HG02571 (cell line): ENCODE measurements at regions not wholly inside any gene's neighbourhood (a gene's known extent, or its start where the extent isn't known, plus 50 kb on each side); places are given as distances from the start of the nearest gene placed in this dataset.

Experiments
- ATAC-seq: cut with Tn5 transposase; IDR thresholded peaks from one replicate; pipeline ENCODE4 v1.9.1; 2021; ENCODE audit warnings: mild to moderate bottlenecking, moderate library complexity; ENCODE audit not compliant: unreplicated experiment

DNA sequence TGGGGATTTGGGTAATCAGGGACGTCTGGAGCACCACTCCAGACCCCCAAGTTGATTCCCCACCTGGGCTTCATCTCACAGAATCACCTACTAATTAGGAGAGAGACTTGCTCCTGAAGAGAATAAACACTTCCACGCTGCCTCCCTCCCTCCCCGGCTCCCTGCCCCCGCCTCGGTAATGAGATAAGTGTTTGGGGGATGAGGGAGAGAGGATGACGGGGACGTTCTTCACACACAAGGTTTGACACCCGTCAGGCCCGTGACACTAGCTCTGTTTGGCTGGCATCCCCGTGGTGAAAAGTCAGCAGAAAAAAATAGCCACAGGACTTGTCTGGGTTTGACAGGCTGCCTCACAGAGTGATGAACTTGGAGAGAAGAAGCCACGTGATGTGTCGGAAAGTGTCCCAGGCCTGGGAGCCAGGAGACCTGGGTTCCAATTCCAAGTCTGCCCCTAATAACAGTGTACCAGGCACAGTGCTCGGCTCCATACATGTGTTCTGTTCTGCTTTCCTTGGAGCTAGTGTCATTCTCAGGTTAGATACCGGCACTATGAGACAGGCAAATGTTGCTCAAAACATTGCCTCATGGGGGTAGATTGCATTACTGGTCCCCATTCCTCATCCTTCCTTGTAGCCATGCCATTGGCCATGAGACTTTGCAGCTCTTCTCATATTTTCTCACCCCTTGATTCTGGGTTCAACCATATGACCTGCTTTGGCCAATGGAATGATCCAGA, 578.0 kb downstream of the BCOR start:
- ATAC-seq: no peak

DNA sequence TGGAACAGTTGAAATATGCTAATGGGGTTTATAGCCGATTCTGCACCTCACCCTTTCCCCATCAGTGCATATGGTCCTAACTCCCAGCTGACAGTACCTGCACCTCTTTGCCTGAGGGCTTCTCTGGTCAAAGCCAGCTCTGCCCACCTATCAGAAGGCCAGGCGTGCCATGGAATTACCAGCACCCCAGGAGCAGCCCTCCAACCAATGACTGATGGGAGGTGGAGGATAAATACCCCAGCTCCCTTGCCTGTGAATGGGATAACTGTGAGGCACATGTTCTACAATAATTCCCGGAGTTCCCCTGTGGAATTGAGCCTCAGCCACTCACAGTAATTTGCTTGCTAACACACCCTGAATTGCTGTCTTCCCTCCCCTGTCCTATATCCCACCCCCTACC, 572.0 kb downstream of the BCOR start:
- ATAC-seq: no peak

DNA sequence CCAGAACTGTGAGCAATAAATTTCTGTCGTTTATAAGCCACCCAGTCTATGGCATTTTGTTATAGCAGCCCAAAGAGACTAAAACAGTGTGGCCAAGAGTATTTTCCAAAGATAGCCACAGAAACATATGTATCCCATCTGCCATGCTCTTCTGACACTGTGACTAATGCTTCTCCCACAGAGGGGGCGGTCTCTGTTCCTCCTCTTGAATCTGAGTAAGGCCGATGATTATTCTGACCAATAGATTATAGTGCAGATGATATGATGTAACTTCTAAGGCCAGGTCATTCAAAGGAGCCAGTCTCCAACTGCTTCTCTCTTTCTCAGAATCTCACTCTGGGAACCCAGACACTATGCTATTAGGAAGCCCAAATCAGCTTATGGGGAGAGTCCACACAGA, 570.7 kb downstream of the BCOR start:
- ATAC-seq: no peak

DNA sequence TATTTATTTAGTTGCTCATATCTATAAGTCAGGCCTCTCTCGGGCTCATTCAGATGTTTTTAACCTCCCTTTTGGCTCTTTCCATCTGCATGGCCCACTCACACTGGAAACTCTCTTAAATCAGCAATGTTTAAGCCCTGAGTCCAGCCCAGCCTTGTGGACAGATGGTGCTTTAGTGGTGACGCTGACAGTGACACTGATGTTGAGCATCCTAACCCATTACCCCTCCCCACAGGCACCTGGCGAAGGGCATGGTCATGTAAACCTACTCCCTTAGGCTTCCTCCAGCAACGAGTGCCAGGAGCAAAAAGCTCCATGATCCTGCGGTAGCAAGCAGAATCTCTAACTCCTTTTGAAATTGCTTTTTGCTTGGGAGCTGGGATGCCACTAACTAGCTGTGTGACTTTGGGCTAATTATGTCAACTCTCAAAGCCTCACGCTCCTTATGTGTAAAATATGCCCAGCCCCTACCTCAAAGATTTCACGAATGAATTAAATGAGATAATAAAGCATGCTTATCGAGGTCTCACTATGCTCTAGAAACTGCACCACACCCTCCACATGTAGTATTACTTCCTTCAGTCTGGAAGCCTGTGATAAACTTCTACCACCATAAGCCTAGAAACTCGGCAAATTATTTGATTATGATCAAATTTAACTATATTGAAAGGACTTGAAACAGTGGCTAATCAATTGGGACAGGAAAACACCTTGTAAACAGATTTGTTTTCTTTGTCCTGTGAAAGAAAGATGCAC, 569.4 kb downstream of the BCOR start:
- ATAC-seq: no peak

DNA sequence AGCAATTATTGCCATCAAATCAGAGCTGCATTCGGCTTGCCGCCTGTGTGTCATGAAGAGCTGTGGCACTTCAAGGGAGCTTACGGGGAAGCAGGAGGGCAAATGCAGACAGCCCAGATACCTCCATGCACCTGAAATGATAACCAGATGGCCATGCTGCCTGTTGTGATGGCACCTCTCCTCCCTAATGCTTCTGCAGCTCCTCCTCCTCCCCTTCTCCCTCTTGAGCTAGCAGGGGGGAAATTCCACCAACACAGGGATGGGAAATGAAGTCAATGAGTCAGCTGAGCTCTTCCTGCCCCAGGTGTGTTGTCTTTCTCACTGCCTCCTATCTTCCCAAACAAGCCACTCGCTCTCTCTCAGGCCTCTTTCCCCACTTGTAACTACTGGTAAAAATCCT, 565.0 kb downstream of the BCOR start:
- ATAC-seq: no peak

DNA sequence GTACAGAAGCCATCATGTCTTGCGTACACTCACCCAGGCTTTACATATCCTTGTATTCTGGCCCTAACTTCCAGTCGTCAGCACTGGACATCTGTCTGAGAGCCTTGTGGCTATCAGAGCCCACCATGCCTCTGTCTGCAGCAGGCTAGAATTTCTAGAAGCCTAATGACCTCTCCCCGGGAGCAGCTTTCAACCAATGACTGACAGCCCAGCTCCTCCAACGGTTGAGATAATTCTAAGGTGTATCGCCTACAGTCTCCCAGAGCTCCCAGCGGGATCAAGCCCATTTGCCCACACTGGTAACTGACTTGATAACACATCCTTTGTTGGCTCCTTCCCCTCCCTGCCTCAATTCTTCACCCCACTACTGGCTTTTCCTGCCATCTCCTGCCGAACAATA, 562.8 kb downstream of the BCOR start:
- no peak for ATAC-seq

DNA sequence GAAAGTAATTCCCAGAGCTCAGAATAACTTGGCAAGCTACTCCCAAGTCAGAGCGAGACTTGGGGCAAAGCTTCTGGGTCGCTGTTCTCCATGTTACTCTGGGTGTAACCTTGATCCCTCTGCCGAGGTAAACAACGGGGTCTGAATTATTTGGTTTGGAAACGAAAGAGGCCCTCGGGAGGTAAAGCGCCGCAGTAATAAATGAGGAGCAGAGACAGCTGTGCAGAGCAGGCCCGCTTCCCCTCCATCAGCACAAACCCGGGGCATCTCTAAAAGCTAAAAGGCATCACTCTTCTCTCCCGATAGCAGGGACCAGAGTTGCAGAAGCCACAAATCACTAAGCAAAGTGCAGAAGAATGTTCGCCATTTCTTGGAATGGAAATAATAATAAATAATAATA, 561.5 kb downstream of the BCOR start:
- no peak for ATAC-seq

DNA sequence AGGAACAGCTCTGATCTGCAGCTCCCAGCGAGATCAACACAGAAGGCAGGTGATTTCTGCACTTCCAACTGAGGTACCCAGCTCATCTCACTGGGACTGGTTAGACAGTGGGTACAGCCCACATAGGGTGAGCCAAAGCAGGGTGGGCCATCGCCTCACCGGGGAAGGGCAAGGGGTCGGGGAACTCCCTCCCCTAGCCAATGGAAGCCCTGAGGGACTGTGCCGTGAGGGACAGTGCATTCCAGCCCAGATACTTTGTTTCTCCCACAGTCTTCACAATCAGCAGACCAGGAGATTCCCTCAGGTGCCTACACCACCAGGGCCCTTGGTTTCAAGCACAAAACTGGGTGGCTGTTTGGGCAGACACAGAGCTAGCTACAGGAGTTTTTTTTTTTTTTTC, 555.9 kb downstream of the BCOR start:
- ATAC-seq: no peak

DNA sequence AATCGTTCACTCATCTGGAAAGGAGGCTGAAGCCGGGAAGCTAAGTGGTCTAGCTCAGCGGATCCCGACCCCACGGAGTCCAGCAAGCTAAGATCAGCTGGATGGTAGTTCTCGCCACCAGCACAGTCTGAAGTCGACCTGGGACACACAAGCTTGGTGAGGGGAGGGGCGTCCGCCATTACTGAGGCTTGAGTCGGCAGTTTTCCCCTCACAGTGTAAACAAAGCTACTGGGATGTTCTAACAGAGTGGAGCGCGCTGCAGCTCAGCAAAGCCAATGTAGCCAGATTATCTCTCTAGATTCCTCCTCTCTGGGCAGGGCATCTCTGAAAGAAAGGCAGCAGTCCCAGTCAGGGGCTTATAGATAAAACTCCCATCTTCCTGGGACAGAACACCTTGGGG, 555.4 kb downstream of the BCOR start:
- ATAC-seq: no peak

DNA sequence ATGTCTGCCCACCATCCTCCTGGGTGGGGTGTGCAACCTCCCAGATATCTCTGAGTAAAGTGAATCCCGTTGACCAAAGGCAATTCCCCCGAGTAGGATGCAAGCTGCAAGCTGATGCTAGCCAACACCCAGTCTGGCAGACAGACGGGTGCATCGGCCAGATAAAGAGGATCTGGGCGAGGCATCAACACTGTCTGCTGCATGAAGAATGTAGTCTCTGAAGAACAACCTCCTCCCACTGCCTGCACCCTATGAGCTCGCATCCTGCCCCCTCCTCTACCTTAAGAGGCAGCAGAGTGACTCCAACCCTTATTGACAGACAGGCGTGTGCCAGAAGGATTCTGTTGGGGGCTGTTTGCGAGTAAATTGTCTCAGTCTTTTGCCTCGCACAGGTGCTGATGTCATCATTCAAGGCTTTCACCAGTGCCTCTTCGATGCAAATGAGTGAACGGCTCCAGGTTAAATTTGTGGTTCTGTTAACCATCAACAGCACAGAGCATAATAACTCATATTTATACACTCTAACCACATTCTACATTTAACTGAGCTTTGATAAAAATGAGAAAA, 546.9 kb downstream of the BCOR start:
- no peak for ATAC-seq

DNA sequence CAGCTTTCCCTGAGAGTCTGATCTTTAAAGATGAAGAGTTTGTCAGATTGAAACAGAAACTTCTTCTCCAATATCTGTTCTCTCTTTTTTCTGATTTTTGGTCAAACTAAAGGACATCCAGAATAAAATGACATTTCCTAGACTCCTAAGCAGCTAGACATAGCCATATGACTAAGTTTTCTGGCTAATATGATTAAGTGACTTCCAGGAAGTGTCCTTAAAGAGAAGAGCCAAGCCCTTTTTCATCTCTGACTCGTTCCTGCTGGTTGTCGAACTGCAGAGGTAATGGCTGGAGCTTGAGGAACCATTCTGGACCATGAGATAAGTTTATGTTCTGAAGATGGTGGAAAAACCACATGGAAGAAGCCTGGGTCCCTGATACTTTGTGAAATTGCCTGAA, 546.0 kb downstream of the BCOR start:
- no peak for ATAC-seq

DNA sequence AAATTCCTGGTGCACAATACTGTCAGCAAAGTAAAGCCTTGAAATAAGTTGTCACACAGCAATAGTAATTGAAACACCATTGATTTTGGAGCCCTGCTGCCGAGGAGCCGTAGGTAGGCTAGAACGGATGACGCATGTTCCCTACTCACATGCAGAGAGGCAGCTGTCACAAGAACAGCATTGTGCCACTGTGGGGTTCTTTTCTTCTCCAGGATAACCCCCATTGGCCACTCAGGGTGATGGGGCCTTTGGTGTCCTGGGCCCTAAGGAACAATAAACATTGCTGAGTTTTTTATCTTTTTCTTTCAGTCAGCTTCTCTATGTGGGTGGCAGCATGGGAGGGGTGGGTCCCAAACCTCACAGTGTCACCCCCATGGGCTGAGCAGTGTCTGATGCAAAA, 542.3 kb downstream of the BCOR start:
- ATAC-seq: no peak

DNA sequence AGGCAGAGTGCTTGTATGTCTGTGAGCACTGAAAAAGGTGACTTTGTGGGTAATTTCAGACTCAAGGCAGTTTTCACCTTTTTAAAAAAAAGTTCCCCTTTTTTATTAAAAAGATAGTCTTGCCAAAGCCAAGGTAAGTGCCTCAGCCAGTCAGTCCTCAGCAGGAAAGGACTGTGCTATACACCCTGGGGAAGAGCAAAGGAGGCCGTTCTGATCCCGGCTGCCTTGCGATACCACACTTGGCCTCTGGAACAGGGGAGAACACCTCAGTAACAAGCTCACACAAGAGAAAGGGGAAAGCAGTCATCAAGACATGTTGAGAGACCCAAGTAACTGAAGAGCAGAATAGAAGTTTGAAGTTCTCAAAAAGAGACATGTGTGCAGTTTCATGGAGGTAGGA, 541.7 kb downstream of the BCOR start:
- ATAC-seq: no peak

DNA sequence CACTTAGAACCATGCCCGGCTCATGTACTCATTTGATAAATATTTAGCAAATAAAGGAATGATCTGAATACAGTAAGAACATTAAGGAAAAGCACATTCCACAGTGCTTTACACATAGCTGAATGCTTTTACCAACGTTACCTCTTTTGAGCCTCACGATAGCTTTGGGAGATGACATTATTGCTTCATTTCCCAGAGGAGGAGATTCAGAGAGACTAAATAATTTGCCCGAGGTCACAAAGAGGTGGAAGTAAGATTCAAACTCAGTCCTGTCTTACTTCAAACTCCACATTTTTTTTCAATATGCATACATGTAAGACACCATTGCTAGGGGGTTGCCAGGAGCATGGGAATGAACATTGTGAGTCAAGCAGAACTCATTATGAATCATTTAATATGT, 538.5 kb downstream of the BCOR start:
- ATAC-seq: no peak

DNA sequence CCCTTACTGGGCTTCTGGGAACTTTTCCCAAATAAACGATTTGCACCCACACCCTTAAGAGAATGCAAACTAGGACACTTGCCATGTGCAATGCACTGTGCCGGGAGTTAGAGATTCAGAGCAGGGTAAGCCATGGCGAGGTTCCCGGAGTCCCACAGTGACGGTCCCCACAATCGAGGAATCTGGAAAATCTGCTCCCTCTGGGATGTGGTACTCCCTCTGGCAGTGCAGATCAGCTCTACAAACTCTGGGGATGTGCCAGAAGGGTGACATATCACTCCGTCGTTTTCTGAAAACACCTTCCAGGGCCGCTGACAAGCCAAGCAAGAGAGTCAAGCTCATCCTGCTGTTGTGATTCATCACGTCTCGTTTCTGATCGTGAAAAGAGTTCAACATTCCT, 537.5 kb downstream of the BCOR start:
- ATAC-seq: no peak

DNA sequence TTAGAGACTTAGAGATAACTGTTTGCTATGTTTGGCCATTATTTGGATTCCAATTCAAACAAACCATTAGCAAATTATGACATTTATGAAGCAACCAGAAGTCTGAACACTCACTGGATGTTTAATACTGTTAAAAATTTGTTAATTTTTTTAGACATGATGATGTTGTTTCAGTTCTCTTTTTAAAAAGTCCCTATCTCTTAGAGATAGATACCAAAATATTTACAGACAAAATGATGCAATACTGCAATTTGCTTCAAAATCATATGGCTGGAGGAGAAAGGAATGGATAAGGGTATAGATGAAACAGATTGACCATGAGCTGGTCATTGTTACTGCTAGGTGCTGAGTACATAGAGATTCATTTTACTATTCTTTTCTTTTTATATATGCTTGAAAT, 534.6 kb downstream of the BCOR start:
- ATAC-seq: no peak

DNA sequence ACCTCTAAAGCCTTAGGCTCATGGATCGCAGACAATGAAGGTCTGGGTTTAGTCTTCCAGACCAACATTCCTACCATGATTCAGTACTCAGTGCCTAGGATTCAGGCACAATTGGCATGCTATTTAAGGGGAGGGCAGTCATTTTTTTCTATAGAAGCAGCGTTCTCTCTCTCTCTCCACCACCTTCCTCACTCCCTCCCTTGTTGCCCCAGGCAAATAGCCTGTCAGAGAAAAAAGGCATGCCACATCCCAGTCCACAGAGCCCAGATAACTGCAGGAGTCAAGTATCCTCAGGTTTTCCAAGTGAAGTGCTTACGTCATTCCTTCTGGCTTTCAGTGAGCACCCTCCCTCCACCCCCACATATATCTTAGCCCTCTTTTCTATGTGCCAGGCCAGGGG, 533.0 kb downstream of the BCOR start:
- no peak for ATAC-seq

DNA sequence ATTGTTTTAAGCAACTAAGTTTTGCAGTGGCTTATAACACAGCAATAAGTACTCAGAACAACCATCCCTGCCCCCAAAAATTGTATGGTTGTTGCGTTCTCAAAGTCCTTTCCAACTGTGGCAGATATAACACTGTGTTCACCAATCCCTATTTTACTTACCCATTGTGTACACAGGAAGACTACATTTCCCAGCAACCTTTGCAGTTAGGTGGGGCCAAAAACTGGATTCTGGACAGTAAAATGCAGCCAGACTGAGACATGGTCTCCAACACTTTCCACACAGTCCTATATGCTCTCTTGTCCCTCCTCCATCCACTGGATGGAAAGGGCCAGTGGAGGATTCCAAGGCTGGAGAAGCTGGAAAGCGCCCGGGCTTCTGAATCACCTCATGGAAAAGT, 523.6 kb downstream of the BCOR start:
- no peak for ATAC-seq

DNA sequence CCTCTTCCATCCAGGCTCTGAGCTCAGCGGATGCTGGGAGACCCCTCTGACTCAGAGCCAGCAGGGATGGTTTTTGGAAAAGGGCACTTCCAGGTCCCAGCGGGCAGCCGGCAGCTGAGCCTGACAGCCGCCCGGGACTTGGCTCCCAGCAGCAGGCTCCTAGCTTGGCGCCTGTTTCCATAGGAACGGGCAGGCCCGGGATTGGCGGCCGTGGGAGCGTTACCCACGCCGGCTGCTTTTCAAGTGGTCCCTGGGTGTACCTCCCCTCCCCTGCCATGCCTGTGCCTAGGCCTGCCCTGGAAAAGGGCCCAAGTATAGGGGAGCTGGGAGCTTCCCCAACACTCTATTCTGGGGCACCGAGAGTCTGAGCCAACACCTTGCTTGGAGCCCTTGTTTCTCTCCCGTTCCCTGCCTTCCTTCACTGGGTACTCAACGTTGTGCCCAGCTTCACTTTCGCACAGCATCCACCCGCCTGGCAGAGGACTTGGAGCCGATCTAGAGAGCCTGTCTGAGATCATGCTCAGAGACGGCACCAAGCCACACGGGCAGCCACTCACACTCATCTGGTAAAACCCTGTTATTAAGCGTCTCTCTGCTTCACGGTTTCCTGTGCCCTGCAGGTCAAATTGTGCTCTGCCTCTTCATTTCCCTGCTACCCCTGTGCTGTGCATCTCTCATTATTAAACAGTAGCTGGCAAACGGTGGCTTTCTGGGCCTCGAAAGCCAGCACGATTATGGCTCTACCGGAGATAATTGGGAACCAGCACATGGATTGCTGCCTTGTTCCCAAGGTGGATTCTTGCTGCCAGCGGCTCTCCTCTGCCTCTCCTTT, 521.5 kb downstream of the BCOR start:
- no peak for ATAC-seq

DNA sequence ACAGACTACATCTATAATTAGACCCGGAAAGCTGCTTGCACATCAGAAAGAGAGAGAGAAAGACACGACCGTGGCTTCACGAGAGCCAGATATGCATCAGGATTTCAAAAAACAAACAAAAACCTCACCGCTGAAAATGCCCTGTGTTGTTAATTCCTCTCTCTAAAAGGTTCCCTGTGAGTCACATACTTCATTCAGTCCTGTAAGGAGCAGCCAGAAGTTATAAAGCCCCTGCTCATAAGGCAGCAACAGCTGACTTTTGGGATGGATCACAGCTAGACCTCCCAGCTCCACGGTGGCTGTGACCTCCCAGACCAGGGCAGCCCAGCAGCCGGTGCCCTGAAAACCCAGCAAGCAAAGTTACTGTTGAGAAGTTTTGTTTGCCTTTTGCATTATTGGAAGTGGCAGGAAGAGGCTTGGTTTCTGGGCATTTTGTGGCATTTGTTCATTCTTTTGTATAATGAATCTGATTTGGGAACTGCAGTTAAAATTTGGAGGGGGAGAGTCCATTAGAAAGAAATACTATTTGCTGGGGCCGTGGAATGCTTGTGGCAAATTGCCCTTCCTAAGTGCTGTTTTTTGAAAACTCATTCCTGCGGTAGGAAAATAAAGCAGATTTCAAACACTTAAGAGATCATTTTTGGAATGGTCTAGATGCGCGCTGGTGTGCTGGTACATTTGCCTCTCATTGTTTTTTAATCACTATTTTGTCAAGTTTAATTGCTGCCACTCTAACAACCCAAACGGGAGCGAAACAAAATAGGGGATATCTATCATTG, 520.4 kb downstream of the BCOR start:
- no peak for ATAC-seq
